Thyroid gland (tissue), 4 donors: ENCODE measurements at regions not wholly inside any gene's neighbourhood (a gene's known extent, or its start where the extent isn't known, plus 50 kb on each side); places are given as distances from the start of the nearest gene placed in this dataset.

Experiments
- DNase-seq, 2 donors: peaks; one replicate each; pipeline ENCODE4 v3.0.0-alpha.2; 2019
- H3K27ac ChIP-seq, 3 donors: fragments of 200-600 bp; sonication (generic); 1 replicate in 2 of 3; 2 replicates in 1 of 3; pipeline ENCODE4 v1.5.1; 2016 to 2019; ENCODE audit warnings: mild to moderate bottlenecking in 1 of 3, moderate library complexity in 1 of 3
- H3K27me3 ChIP-seq: fragments of 200-600 bp; sonication (generic); one replicate; pipeline ENCODE4 v1.5.1; 2019
- H3K36me3 ChIP-seq, 2 donors: fragments of 200-600 bp; sonication (generic); one replicate each; pipeline ENCODE4 v1.5.1; 2016 to 2019
- H3K4me1 ChIP-seq, 2 donors: fragments of 200-600 bp; sonication (generic); one replicate each; pipeline ENCODE4 v1.5.1; 2017 to 2019
- H3K4me3 ChIP-seq, 3 donors: fragments of 200-600 bp; sonication (generic); replicated peaks in 1 of 3; 1 replicate in 2 of 3; 2 replicates in 1 of 3; pipeline ENCODE4 v1.5.1; 2016; ENCODE audit warnings: mild to moderate bottlenecking in 1 of 3
- H3K9me3 ChIP-seq: fragments of 200-600 bp; sonication (generic); one replicate; pipeline ENCODE4 v1.5.1; 2017
- CTCF ChIP-seq, 6 experiments: fragments of 200-600 bp in 3 of 6; fragments of 450-650 bp in 3 of 6; sonication (generic) in 3 of 6; IDR thresholded peaks; one replicate each; pipeline ENCODE4 v1.5.1; 2016 to 2019; ENCODE audit warnings: antibody characterized with exemption in 6 of 6, mild to moderate bottlenecking in 2 of 6, inconsistent platforms in 1 of 6, moderate library complexity in 1 of 6
- POLR2A ChIP-seq, 2 donors: fragments of 450-650 bp; IDR thresholded peaks; one replicate each; pipeline ENCODE4 v1.6.1; 2017; ENCODE audit warnings: antibody characterized with exemption in 2 of 2, mild to moderate bottlenecking in 2 of 2, moderate library complexity in 1 of 2
- WGBS, 2 donors: methylation state at CpG; one replicate each; pipeline ENCODE4 v1.1.5; 2017; 5-methylcytosine and 5-hydroxymethylcytosine counted together
- intact Hi-C: fragments of 100-400 bp; cut with DNase I; formaldehyde crosslinking; loops from one replicate; pipeline ENCODE4 v1.15.1; 2023

- peak; percentile 24 to 51 for DNase-seq
- Histone ChIP-seq H3K9me3 (no peaks in the 10 kb centered on the region), H3K4me3 (no peak overlapping the region), H3K4me1 (peaks cover 40 to 43% of the 10 kb centered on the region in 2 donors), H3K27me3 (no peaks in the 10 kb centered on the region), H3K36me3 (no peaks in the 10 kb centered on the region), H3K27ac (peak overlapping the region; percentile 64 to 94 (median 93))
- TF ChIP-seq POLR2A (IDR thresholded peaks at IDR 0.05) (no peak), CTCF (IDR thresholded peaks at IDR 0.05) (no peak)
- intact Hi-C loops: no loop called here
- 68 to 80% methylated on average over 6 to 16 of the region's 17 CpGs for WGBS, 2 donors
Observed at GRCh38 chr10:124156524-124157260, 63.3 kb upstream of the CHST15 start.

GRCh38 chr10:124155781-124156435 is 62.5 kb upstream of the CHST15 start:
- peaks cover 43 to 47% of the 10 kb centered on the region in 2 donors for H3K4me1 ChIP-seq

GRCh38 chr10:124153023-124153826 is 59.8 kb upstream of the CHST15 start:
- TF ChIP-seq CTCF (IDR thresholded peaks at IDR 0.05) (no peak), POLR2A (IDR thresholded peaks at IDR 0.05) (no peak)
- intact Hi-C loops: no loop called here
- H3K9me3 ChIP-seq: no peaks in the 10 kb centered on the region
- peaks cover 43 to 47% of the 10 kb centered on the region in 2 donors for H3K4me1 ChIP-seq
- 43 to 56% methylated on average over 18 to 19 of the region's 20 CpGs for WGBS, 2 donors
- DNase-seq: peak; percentile 48 to 57
- H3K36me3 ChIP-seq: no peaks in the 10 kb centered on the region
- H3K27me3 ChIP-seq: no peaks in the 10 kb centered on the region
- H3K27ac ChIP-seq: peak overlapping the region; percentile 82 to 87 (median 87)
- no peak overlapping the region for H3K4me3 ChIP-seq

More at GRCh38 chr10:124155781-124156435, 62.5 kb upstream of the CHST15 start:
- Histone ChIP-seq H3K9me3 (no peaks in the 10 kb centered on the region), H3K36me3 (no peaks in the 10 kb centered on the region), H3K4me3 (no peak overlapping the region), H3K27ac (peak overlapping the region; percentile 64 to 94 (median 93)), H3K27me3 (no peaks in the 10 kb centered on the region)
- DNase-seq: peak; percentile 82 to 85
- intact Hi-C loops: no loop called here
- TF ChIP-seq CTCF (IDR thresholded peaks at IDR 0.05) (no peak), POLR2A (IDR thresholded peaks at IDR 0.05) (no peak)
- 21 to 30% methylated on average over 13 to 17 of the region's 17 CpGs for WGBS, 2 donors

- Histone ChIP-seq H3K9me3 (no peaks in the 10 kb centered on the region), H3K4me1 (peaks cover 43 to 45% of the 10 kb centered on the region in 2 donors), H3K4me3 (no peak overlapping the region), H3K27me3 (no peaks in the 10 kb centered on the region), H3K27ac (peak overlapping the region; percentile 82 to 87 (median 87)), H3K36me3 (no peaks in the 10 kb centered on the region)
- DNase-seq: peak; percentile 75 to 80
- WGBS, 2 donors: 40 to 49% methylated on average over 11 to 26 of the region's 32 CpGs
- intact Hi-C loops: no loop called here
- no peak for TF ChIP-seq CTCF (IDR thresholded peaks at IDR 0.05)
- peak in 1 of 2 donors; percentile 52 for TF ChIP-seq POLR2A (IDR thresholded peaks at IDR 0.05)
Observed at GRCh38 chr10:124152139-124153022, 59.0 kb upstream of the CHST15 start.
